ENCODE measurements at regions not wholly inside any gene's neighbourhood (a gene's known extent, or its start where the extent isn't known, plus 50 kb on each side); places are given as distances from the start of the nearest gene placed in this dataset.

DNA sequence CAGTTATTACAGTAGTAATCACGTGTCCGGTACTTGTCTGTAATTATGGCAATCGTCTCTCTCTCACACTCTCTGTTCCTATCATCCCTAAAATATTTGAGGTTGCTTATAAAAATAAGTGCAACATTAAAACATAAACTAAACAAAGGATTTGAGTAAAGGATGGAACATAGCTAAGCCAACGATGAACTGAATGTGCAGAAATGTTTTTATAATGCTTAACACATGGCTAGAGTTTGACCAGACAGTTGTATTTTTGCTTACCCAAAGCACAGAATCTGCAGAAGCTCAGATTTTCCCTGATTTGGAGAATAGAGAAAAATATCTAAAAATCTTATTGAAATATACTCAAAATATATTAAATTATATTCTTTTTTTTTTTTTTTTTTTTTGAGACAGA, 1030.9 kb downstream of the NAALADL2 start:
- Histone ChIP-seq H3K9ac (ENCODE audit: insufficient read length, low read depth) (no peak overlapping the region), H3K9me3 (ENCODE audit: insufficient read depth, low read length) (no peaks in the 10 kb centered on the region), H3K4me1 (ENCODE audit: insufficient read depth, insufficient read length) (no peaks in the 10 kb centered on the region), H3K27me3 (ENCODE audit: insufficient read depth, insufficient read length) (no peaks in the 10 kb centered on the region), H3K4me3 (ENCODE audit: insufficient read length, low read depth) (no peak overlapping the region), H3K36me3 (ENCODE audit: insufficient read depth, insufficient read length, low read length) (no peaks in the 10 kb centered on the region)
- TF ChIP-seq YY1 (IDR thresholded peaks at IDR 0.05; ENCODE audit: insufficient read depth, insufficient read length) (no peak), SUZ12 (IDR thresholded peaks at IDR 0.05; ENCODE audit: extremely low read depth, insufficient read depth, insufficient read length) (no peak), ZNF274 (IDR thresholded peaks at IDR 0.05; ENCODE audit: low read depth, low read length) (no peak)
- DNase-seq (ENCODE audit: low read depth, low spot score): no peak

DNA sequence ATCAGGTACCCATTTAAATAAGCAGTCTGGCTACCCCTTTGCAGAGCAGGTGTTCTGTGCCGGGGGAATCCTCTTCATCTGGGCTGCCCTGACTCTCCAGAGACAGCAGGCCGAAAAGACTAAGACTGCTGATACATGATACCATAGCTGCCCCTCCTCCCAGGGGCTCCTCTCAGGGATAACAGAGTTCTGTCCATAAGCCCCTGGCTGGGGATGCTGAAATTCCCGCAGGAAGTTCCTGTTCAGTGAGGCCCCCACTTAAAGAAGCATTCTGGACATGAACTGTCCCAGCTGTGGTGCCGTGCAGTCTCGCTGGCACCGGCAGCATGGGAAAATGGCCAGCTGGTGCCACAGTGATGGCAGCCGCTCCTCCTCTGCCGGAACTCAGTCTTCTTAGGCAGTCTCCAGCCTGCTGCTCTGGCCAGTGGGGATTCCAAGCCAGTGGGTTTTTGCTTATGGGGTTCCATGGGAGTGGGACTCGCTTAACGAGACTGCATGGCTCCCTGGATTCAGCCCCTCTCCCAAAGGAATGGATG, 1026.2 kb downstream of the NAALADL2 start:
- TF ChIP-seq YY1 (IDR thresholded peaks at IDR 0.05; ENCODE audit: insufficient read depth, insufficient read length) (no peak), ZNF274 (IDR thresholded peaks at IDR 0.05; ENCODE audit: low read depth, low read length) (no peak), SUZ12 (IDR thresholded peaks at IDR 0.05; ENCODE audit: extremely low read depth, insufficient read depth, insufficient read length) (no peak)
- Histone ChIP-seq H3K4me3 (ENCODE audit: insufficient read length, low read depth) (no peak overlapping the region), H3K27me3 (ENCODE audit: insufficient read depth, insufficient read length) (no peaks in the 10 kb centered on the region), H3K36me3 (ENCODE audit: insufficient read depth, insufficient read length, low read length) (no peaks in the 10 kb centered on the region), H3K9me3 (ENCODE audit: insufficient read depth, low read length) (no peaks in the 10 kb centered on the region), H3K4me1 (ENCODE audit: insufficient read depth, insufficient read length) (no peaks in the 10 kb centered on the region), H3K9ac (ENCODE audit: insufficient read length, low read depth) (no peak overlapping the region)
- DNase-seq (ENCODE audit: low read depth, low spot score): no peak

DNA sequence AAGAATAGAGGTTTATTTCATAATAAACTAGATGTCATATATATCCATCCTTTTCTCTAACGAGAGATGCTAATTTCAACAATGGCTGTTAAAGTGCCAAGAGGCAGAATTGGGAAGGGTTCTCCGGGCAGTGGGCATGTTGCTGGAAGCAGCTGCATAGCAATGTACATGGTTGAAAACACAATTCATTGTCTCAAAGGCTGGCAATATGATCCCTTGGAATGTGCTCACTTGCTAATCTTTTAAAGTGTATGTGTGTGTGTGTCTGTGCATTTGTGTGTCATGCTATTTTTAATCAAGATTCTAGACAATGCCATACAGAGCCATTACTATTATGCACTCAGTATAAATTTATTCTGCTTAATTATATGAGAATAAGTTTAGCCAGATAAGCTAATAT, 1020.3 kb downstream of the NAALADL2 start:
- no peaks in the 10 kb centered on the region for H3K36me3 ChIP-seq (ENCODE audit: insufficient read depth, insufficient read length, low read length)
- no peaks in the 10 kb centered on the region for H3K27me3 ChIP-seq (ENCODE audit: insufficient read depth, insufficient read length)
- no peak for DNase-seq (ENCODE audit: low read depth, low spot score)

DNA sequence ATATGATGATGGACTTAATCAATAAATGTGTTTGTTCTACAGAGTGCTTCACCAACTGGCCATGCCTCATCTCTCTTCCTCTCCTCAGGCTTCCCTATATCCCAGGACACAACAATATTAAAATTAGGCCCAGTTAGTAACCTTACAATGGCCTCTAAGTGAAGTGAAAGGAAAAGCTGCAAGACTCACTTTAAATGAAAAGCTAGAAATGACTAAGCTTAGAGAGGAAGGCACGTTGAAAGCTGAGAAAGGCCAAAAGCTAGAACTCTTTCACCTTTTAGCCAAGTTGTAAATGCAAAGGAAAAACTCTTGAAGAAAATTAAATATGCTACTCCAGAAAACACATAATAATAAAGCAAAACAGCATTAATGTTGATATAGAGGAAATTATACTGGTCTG, 1010.3 kb downstream of the NAALADL2 start:
- TF ChIP-seq ZNF274 (IDR thresholded peaks at IDR 0.05; ENCODE audit: low read depth, low read length): no peak
- no peak for TF ChIP-seq SUZ12 (IDR thresholded peaks at IDR 0.05; ENCODE audit: extremely low read depth, insufficient read depth, insufficient read length)
- TF ChIP-seq YY1 (IDR thresholded peaks at IDR 0.05; ENCODE audit: insufficient read depth, insufficient read length): no peak
- no peak for DNase-seq (ENCODE audit: low read depth, low spot score)
- no peaks in the 10 kb centered on the region for H3K4me1 ChIP-seq (ENCODE audit: insufficient read depth, insufficient read length)
- no peak overlapping the region for H3K4me3 ChIP-seq (ENCODE audit: insufficient read length, low read depth)
- H3K36me3 ChIP-seq (ENCODE audit: insufficient read depth, insufficient read length, low read length): no peaks in the 10 kb centered on the region
- H3K9me3 ChIP-seq (ENCODE audit: insufficient read depth, low read length): no peaks in the 10 kb centered on the region
- H3K9ac ChIP-seq (ENCODE audit: insufficient read length, low read depth): no peak overlapping the region
- H3K27me3 ChIP-seq (ENCODE audit: insufficient read depth, insufficient read length): no peaks in the 10 kb centered on the region

More for the DNA sequence above, 1020.3 kb downstream of the NAALADL2 start:
- H3K9ac ChIP-seq (ENCODE audit: insufficient read length, low read depth): no peak overlapping the region
- no peaks in the 10 kb centered on the region for H3K4me1 ChIP-seq (ENCODE audit: insufficient read depth, insufficient read length)
- H3K4me3 ChIP-seq (ENCODE audit: insufficient read length, low read depth): no peak overlapping the region
- H3K9me3 ChIP-seq (ENCODE audit: insufficient read depth, low read length): no peaks in the 10 kb centered on the region
- TF ChIP-seq YY1 (IDR thresholded peaks at IDR 0.05; ENCODE audit: insufficient read depth, insufficient read length) (no peak), SUZ12 (IDR thresholded peaks at IDR 0.05; ENCODE audit: extremely low read depth, insufficient read depth, insufficient read length) (no peak), ZNF274 (IDR thresholded peaks at IDR 0.05; ENCODE audit: low read depth, low read length) (no peak)

DNA sequence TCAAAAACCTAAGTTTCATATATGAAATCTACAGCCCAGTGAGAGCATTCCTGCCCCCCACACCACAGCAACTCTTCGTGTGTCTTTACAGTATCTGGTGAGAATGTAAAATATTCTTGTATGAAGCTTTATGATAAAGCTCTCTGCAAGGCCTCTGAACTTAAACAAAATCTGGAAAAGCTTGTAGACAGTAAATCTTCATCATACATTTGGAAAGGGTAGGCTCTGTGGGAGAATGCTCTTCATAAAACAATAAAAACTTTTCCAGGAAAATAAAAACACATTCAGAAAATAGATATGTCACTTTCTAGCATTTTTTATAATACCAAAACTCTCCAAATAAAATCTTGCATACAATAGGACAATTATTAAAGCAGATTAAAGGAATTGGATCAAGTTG, 1009.5 kb downstream of the NAALADL2 start:
- Histone ChIP-seq H3K9me3 (ENCODE audit: insufficient read depth, low read length) (no peaks in the 10 kb centered on the region), H3K4me1 (ENCODE audit: insufficient read depth, insufficient read length) (no peaks in the 10 kb centered on the region), H3K9ac (ENCODE audit: insufficient read length, low read depth) (no peak overlapping the region), H3K27me3 (ENCODE audit: insufficient read depth, insufficient read length) (no peaks in the 10 kb centered on the region), H3K36me3 (ENCODE audit: insufficient read depth, insufficient read length, low read length) (no peaks in the 10 kb centered on the region), H3K4me3 (ENCODE audit: insufficient read length, low read depth) (no peak overlapping the region)
- no peak for DNase-seq (ENCODE audit: low read depth, low spot score)
- TF ChIP-seq YY1 (IDR thresholded peaks at IDR 0.05; ENCODE audit: insufficient read depth, insufficient read length) (no peak), SUZ12 (IDR thresholded peaks at IDR 0.05; ENCODE audit: extremely low read depth, insufficient read depth, insufficient read length) (no peak), ZNF274 (IDR thresholded peaks at IDR 0.05; ENCODE audit: low read depth, low read length) (no peak)

DNA sequence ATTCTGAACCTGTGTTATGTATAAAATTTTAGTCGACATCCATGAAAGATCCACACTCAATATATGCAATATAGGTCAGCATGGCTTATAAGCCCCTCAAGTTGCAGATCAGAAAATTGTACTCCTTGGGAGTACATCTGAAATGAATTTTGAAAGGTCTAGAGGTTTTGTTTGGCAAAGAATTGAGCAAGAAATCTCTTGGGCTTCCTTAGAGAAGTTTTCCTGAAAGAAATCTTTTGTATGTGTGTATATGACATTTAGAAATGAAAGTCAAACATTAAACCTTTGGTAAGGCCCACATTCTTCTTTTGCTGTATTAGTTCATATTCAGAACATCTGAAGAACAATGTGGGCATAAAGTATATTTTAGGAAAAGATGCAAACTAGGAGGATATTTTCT, 1006.6 kb downstream of the NAALADL2 start:
- no peak for TF ChIP-seq YY1 (IDR thresholded peaks at IDR 0.05; ENCODE audit: insufficient read depth, insufficient read length)
- no peak for TF ChIP-seq ZNF274 (IDR thresholded peaks at IDR 0.05; ENCODE audit: low read depth, low read length)
- no peak for TF ChIP-seq SUZ12 (IDR thresholded peaks at IDR 0.05; ENCODE audit: extremely low read depth, insufficient read depth, insufficient read length)
- no peaks in the 10 kb centered on the region for H3K9me3 ChIP-seq (ENCODE audit: insufficient read depth, low read length)
- no peak overlapping the region for H3K9ac ChIP-seq (ENCODE audit: insufficient read length, low read depth)
- H3K4me3 ChIP-seq (ENCODE audit: insufficient read length, low read depth): no peak overlapping the region
- no peak for DNase-seq (ENCODE audit: low read depth, low spot score)
- H3K36me3 ChIP-seq (ENCODE audit: insufficient read depth, insufficient read length, low read length): no peaks in the 10 kb centered on the region
- no peaks in the 10 kb centered on the region for H3K27me3 ChIP-seq (ENCODE audit: insufficient read depth, insufficient read length)
- H3K4me1 ChIP-seq (ENCODE audit: insufficient read depth, insufficient read length): no peaks in the 10 kb centered on the region

DNA sequence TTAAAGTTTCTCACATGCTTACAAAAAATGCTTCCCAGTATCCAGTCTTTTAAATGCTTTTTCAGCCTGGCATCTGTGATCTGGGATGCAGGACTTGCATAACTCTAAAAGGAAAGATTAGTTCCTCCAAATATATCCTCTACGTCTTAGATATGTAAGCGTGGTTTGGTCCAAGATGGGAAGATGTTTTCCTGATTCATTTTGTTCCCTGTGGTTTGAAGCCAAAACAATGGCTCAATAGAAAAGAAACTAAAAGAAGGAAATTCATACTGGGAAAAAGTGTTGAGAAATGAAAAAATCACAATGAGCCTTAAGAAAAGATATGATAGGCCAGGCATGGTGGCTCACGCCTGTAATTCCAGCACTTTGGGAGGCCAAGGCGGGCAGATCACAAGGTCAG, 1002.8 kb downstream of the NAALADL2 start:
- Histone ChIP-seq H3K4me3 (ENCODE audit: insufficient read length, low read depth) (no peak overlapping the region), H3K9ac (ENCODE audit: insufficient read length, low read depth) (no peak overlapping the region), H3K27me3 (ENCODE audit: insufficient read depth, insufficient read length) (no peaks in the 10 kb centered on the region), H3K4me1 (ENCODE audit: insufficient read depth, insufficient read length) (no peaks in the 10 kb centered on the region), H3K9me3 (ENCODE audit: insufficient read depth, low read length) (no peaks in the 10 kb centered on the region), H3K36me3 (ENCODE audit: insufficient read depth, insufficient read length, low read length) (no peaks in the 10 kb centered on the region)
- no peak for DNase-seq (ENCODE audit: low read depth, low spot score)
- TF ChIP-seq ZNF274 (IDR thresholded peaks at IDR 0.05; ENCODE audit: low read depth, low read length): no peak
- no peak for TF ChIP-seq YY1 (IDR thresholded peaks at IDR 0.05; ENCODE audit: insufficient read depth, insufficient read length)
- TF ChIP-seq SUZ12 (IDR thresholded peaks at IDR 0.05; ENCODE audit: extremely low read depth, insufficient read depth, insufficient read length): no peak
